K562 (cell line): ENCODE measurements at regions not wholly inside any gene's neighbourhood (a gene's known extent, or its start where the extent isn't known, plus 50 kb on each side); places are given as distances from the start of the nearest gene placed in this dataset.

ENCODE experiments used
- ATAC-seq: fragments of 200-7000 bp; cut with Tn5 transposase; 3 replicates; pipeline ENCODE4 v1.9.1; 2020; ENCODE audit warnings: moderate library complexity
- BruUV-seq: library from RNA; stranded (reverse); fragments of 400-500 nt; replicated peaks from 2 replicates; lab custom pipeline; 2021; lab: Mats Ljungman, UMichigan
- CTCF ChIA-PET: fragments of 300-600 bp; formaldehyde crosslinking; extraction: SDS; loops from one replicate; lab custom pipeline; 2021; ENCODE audit warnings: low intra/inter-chr PET ratio; lab: Yijun Ruan, JAX
- POLR2A ChIA-PET: fragments of 300-600, 350-650 bp; sonication (Branson Sonifier 250); formaldehyde crosslinking; extraction: SDS; loops from one replicate; lab custom pipeline; 2021; ENCODE audit warnings: antibody characterized with exemption, inconsistent platforms; lab: Yijun Ruan, JAX
- DNase-seq, 4 experiments: peaks; one replicate each; pipeline versions ENCODE4 v3.0.0 to v3.0.0-alpha.2; 2011 to 2018; ENCODE audit warnings: low spot score in 3 of 4, mixed read lengths in 3 of 4; ENCODE audit errors: extremely low read depth in 1 of 4
- FAIRE-seq: peaks from 2 replicates; lab custom pipeline; 2011; peaks lifted over from hg19 to GRCh38; lab: Jason Lieb, UNC
- H2AFZ ChIP-seq: 2 replicates; pipeline ENCODE4 v1.6.0; 2011; ENCODE audit warnings: low read depth, low read length, control low read depth, inconsistent platforms
- H3K27ac ChIP-seq: fragments of 200-600 bp; 3 replicates; pipeline ENCODE4 v1.8.0; 2011; ENCODE audit warnings: low read depth, mild to moderate bottlenecking, control low read depth, inconsistent platforms, low read length, moderate library complexity, mixed read lengths; ENCODE audit errors: extremely low read depth
- H3K27me3 ChIP-seq, 2 experiments: fragments of 300-600 bp in 1 of 2; 2 replicates in 1 of 2; 3 replicates in 1 of 2; pipeline versions ENCODE4 v1.6.0 to v1.8.0; 2011; ENCODE audit warnings: inconsistent platforms in 2 of 2, low read length in 2 of 2, mild to moderate bottlenecking in 1 of 2, mixed read lengths in 1 of 2, moderate library complexity in 1 of 2; ENCODE audit not compliant: control insufficient read depth in 2 of 2, insufficient read depth in 2 of 2
- H3K36me3 ChIP-seq: fragments of 300-600 bp; 3 replicates; pipeline ENCODE4 v1.8.0; 2011; ENCODE audit warnings: mild to moderate bottlenecking, low read length, inconsistent platforms; ENCODE audit not compliant: control insufficient read depth, insufficient read depth
- H3K4me1 ChIP-seq, 2 experiments: fragments of 200-600 bp in 1 of 2; replicated peaks in 1 of 2; 2 replicates in 1 of 2; 3 replicates in 1 of 2; pipeline versions ENCODE4 v1.5.1 to v1.8.0; 2011; ENCODE audit warnings: inconsistent platforms in 2 of 2, low read length in 2 of 2, mild to moderate bottlenecking in 1 of 2, mixed read lengths in 1 of 2, moderate library complexity in 1 of 2; ENCODE audit not compliant: control insufficient read depth in 2 of 2, insufficient read depth in 2 of 2
- H3K4me2 ChIP-seq: 2 replicates; pipeline ENCODE4 v1.6.1; 2011; ENCODE audit warnings: low read length, control low read depth, inconsistent platforms, mixed read lengths; ENCODE audit not compliant: insufficient read depth
- H3K4me3 ChIP-seq: fragments of 200-600 bp; sonication (generic), shearing (Covaris generic); 2 replicates; pipeline ENCODE4 v1.5.1; 2016; ENCODE audit warnings: control low read depth, inconsistent platforms
- H3K79me2 ChIP-seq: fragments of 200-600 bp; 3 replicates; pipeline ENCODE4 v1.8.0; 2011; ENCODE audit warnings: low read length, inconsistent platforms; ENCODE audit not compliant: control insufficient read depth, insufficient read depth
- H3K9ac ChIP-seq, 2 experiments: 2 replicates each; pipeline versions ENCODE4 v1.6.0 to v1.6.1; 2011; ENCODE audit warnings: low read depth in 2 of 2, low read length in 2 of 2, control low read depth in 1 of 2, inconsistent platforms in 1 of 2, mild to moderate bottlenecking in 1 of 2, mixed read lengths in 1 of 2; ENCODE audit not compliant: insufficient read depth in 1 of 2
- H3K9me1 ChIP-seq: one replicate; pipeline ENCODE4 v1.6.0; 2011; ENCODE audit warnings: inconsistent platforms, mild to moderate bottlenecking, low read length, moderate library complexity; ENCODE audit not compliant: control insufficient read depth, insufficient read depth
- H3K9me3 ChIP-seq: replicated peaks from 2 replicates; pipeline ENCODE4 v1.5.1; 2011; ENCODE audit warnings: low read depth, low read length, inconsistent platforms; ENCODE audit not compliant: control insufficient read depth, insufficient read depth
- H4K20me1 ChIP-seq: replicated peaks from 2 replicates; pipeline ENCODE4 v1.6.1; 2011; ENCODE audit warnings: low read length, inconsistent platforms, mixed read lengths; ENCODE audit not compliant: control insufficient read depth, insufficient read depth
- ATF1 ChIP-seq, 2 experiments: fragments of 450-650 bp in 1 of 2; IDR thresholded peaks; 2 replicates each; pipeline ENCODE4 v1.6.1; 2016; ENCODE audit warnings: missing compliant biosample characterization in 1 of 2, missing genetic modification characterization in 1 of 2
- CTBP1 ChIP-seq: fragments of 450-650 bp; IDR thresholded peaks from 2 replicates; pipeline ENCODE4 v1.6.1; 2016; ENCODE audit warnings: borderline replicate concordance
- HNRNPL ChIP-seq: fragments of 200-400 bp; formaldehyde crosslinking; IDR thresholded peaks from 2 replicates; pipeline ENCODE4 v1.6.1; 2017; ENCODE audit warnings: low read depth, mild to moderate bottlenecking, low read length
- POLR2AphosphoS2 ChIP-seq: IDR thresholded peaks from 2 replicates; pipeline ENCODE4 v1.6.1; 2012; ENCODE audit warnings: low read length, improper control_type of control experiment
- SLC30A9 ChIP-seq: fragments of 250-450 bp; sonication (Bioruptor Pico); IDR thresholded peaks from 2 replicates; pipeline ENCODE4 v1.8.0; 2022; ENCODE audit warnings: mild to moderate bottlenecking, moderate library complexity
- TAL1 ChIP-seq: fragments of 450-650 bp; IDR thresholded peaks from 2 replicates; pipeline ENCODE4 v1.6.1; 2016; ENCODE audit warnings: mild to moderate bottlenecking
- ZNF77 ChIP-seq: fragments of 250-450 bp; sonication (Bioruptor Pico); IDR thresholded peaks from 2 replicates; pipeline ENCODE4 v1.5.0; 2020
- WGBS: fragments of 100-300 bp; shearing (Covaris generic); methylation state at CpG from one replicate; pipeline ENCODE4 v1.1.6; 2016; ENCODE audit warnings: low coverage, mixed read lengths; ENCODE audit not compliant: insufficient coverage; ENCODE audit errors: missing lambda C conversion rate; 5-methylcytosine and 5-hydroxymethylcytosine counted together
- in situ Hi-C: fragments of 300-500 bp; cut with MboI; formaldehyde crosslinking; loops from 4 replicates; pipeline ENCODE4 v1.15.0; 2018; ENCODE audit warnings: inconsistent platforms, mixed read lengths
- intact Hi-C: fragments of 100-400 bp; cut with micrococcal nuclease; formaldehyde crosslinking; loops from 2 replicates; pipeline ENCODE4 v1.14.2; 2022
- TF ChIP-seq, protein P1 (sequence below): IDR thresholded peaks from 2 replicates; pipeline ENCODE4 v1.6.1; 2014; ENCODE audit warnings: antibody characterized with exemption
- TF ChIP-seq, protein P2 (sequence below): conservative IDR thresholded peaks from 2 replicates; pipeline ENCODE4 v1.6.1; 2011; ENCODE audit warnings: low read depth, mild to moderate bottlenecking, low read length; ENCODE audit not compliant: control insufficient read depth

DNA sequence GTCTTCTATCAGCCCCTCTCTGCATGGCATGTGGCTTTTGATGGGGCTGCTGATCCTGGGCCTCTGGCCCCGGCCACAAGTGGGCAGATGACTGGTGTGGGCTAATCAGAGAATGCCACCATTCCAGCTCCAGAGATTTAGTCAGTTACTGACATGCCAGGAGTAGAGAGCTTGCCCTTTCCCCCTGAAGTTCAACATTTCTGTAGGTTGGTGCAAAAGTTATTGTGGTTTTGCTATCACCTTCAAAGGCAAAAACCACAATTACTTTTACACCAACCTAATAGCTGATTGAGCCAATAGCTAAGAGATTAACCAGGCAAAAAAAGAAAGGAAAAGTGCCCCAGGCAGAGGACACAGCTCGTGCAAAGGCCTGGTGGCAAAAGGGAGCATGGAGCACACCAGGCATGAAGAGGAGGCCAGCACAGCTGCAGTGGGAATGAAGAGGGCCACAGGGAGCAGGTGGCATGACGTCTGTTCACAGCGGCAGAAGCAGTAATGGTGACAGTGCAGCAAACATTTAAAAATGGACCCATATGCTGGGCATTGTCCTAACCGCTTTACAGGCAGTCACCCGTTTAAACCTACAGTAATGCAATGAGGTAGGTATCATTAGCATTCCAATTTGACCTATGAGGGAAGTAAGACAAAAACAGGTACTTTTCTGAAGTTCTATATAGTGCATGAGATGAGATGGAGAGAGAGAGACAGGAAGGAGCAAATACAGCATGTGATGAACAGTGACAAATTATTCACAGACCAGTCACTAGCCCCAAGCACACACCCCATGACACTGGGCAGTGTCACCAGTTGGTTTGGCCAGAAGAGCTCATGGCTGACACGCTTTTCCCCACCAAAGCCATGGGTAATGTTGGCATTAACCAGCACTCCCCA is 373.0 kb upstream of the PROK2 start:
- CTCF ChIA-PET: no interaction called here
- WGBS: 63% methylated on average over 4 of the region's 7 CpGs
- no peak for ATAC-seq

More for the DNA sequence above, 373.0 kb upstream of the PROK2 start:
- Histone ChIP-seq H3K9me1 (no peaks in the 10 kb centered on the region), H3K79me2 (no peaks in the 10 kb centered on the region; the same call in 2 of the 3 replicates), H2AFZ (no peak overlapping the region)
- TF ChIP-seq HNRNPL (no peak), POLR2AphosphoS2 (no peak), TAL1 (no peak), CTBP1 (no peak), SLC30A9 (no peak), ZNF77 (CRISPR knock-in tag) (no peak), ATF1 (CRISPR knock-in tag; IDR thresholded peaks at IDR 0.05) (no peak), ATF1 (tag; IDR thresholded peaks at IDR 0.05) (no peak)
- TF ChIP-seq, protein P1, sequence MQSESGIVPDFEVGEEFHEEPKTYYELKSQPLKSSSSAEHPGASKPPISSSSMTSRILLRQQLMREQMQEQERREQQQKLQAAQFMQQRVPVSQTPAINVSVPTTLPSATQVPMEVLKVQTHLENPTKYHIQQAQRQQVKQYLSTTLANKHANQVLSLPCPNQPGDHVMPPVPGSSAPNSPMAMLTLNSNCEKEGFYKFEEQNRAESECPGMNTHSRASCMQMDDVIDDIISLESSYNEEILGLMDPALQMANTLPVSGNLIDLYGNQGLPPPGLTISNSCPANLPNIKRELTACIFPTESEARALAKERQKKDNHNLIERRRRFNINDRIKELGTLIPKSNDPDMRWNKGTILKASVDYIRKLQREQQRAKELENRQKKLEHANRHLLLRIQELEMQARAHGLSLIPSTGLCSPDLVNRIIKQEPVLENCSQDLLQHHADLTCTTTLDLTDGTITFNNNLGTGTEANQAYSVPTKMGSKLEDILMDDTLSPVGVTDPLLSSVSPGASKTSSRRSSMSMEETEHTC: no peak
- TF ChIP-seq, protein P2, sequence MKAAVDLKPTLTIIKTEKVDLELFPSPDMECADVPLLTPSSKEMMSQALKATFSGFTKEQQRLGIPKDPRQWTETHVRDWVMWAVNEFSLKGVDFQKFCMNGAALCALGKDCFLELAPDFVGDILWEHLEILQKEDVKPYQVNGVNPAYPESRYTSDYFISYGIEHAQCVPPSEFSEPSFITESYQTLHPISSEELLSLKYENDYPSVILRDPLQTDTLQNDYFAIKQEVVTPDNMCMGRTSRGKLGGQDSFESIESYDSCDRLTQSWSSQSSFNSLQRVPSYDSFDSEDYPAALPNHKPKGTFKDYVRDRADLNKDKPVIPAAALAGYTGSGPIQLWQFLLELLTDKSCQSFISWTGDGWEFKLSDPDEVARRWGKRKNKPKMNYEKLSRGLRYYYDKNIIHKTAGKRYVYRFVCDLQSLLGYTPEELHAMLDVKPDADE: no peak
- TF ChIP-seq, all 486 proteins: peak for 0
- H3K4me2 ChIP-seq: no peak overlapping the region
- H3K4me3 ChIP-seq: no peak overlapping the region
- BruUV-seq: no TSS peak
- H4K20me1 ChIP-seq: no peaks in the 10 kb centered on the region
- in situ Hi-C loops: no loop called here
- intact Hi-C loops: no loop called here
- peaks cover 13 to 51% of the 10 kb centered on the region in 2 experiments; a peak in 4 of 5 replicates for H3K4me1 ChIP-seq
- POLR2A ChIA-PET: interaction anchor here (0.6 to 0.8 kb wide), 4 partner anchors 15 to 100 kb away, joined by 3 to 4 read pairs (median 3); no protein-coding TSS in a partner anchor
- no peaks in the 10 kb centered on the region for H3K27me3 ChIP-seq
- peaks cover 2% of the 10 kb centered on the region; the same call in 1 of the 2 replicates for H3K9me3 ChIP-seq
- no peak for DNase-seq
- H3K36me3 ChIP-seq: no peaks in the 10 kb centered on the region
- no peak overlapping the region for H3K9ac ChIP-seq
- no peak overlapping the region for H3K27ac ChIP-seq
- FAIRE-seq: no peak
